22Rv1 (cell line): ENCODE measurements at regions not wholly inside any gene's neighbourhood (a gene's known extent, or its start where the extent isn't known, plus 50 kb on each side); places are given as distances from the start of the nearest gene placed in this dataset.

Experiments used
- ZFX ChIP-seq: fragments of 450-650 bp; IDR thresholded peaks from 2 replicates; pipeline ENCODE4 v1.6.1; 2017; ENCODE audit warnings: antibody characterized with exemption, borderline replicate concordance
- TF ChIP-seq, protein P1 (sequence below): fragments of 450-650 bp; IDR thresholded peaks from 2 replicates; pipeline ENCODE4 v1.5.1; 2017; ENCODE audit warnings: mild to moderate bottlenecking

DNA sequence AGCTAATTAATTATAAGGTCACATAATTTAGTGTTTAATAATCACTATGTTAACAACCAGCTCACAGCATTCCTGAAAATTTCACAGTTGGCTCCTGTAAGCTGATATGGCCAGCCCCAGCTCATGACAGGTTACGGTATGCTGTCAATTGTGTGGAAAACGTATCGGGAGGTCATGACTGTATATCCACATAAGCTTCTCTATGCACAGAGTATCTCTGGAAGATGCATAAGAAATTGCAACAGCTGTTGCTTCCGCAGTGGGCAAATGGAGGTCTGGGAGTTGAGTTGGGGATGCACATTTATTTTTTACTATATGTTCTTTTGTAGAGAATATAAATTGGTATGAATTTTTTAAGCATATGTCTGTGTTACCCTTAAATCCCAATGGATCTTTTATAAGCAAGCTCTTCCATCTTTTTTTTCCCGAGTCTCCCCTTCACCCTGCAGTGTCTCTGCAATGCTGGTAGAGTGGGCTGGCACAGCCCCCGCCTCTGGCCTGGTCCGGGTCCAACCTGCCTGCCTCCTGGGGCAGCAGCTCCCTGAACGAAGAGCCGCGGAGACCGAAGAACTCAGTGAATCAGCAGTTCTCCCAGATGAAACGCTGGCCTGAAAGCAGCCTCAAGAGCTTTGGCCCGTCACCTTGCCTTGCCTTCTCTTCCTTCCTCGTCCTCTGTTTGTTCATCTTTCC lies 139.9 kb upstream of the CDYL start:
- TF ChIP-seq, protein P1, sequence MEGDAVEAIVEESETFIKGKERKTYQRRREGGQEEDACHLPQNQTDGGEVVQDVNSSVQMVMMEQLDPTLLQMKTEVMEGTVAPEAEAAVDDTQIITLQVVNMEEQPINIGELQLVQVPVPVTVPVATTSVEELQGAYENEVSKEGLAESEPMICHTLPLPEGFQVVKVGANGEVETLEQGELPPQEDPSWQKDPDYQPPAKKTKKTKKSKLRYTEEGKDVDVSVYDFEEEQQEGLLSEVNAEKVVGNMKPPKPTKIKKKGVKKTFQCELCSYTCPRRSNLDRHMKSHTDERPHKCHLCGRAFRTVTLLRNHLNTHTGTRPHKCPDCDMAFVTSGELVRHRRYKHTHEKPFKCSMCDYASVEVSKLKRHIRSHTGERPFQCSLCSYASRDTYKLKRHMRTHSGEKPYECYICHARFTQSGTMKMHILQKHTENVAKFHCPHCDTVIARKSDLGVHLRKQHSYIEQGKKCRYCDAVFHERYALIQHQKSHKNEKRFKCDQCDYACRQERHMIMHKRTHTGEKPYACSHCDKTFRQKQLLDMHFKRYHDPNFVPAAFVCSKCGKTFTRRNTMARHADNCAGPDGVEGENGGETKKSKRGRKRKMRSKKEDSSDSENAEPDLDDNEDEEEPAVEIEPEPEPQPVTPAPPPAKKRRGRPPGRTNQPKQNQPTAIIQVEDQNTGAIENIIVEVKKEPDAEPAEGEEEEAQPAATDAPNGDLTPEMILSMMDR, result no peak
- no peak for TF ChIP-seq ZFX
